Neural cell (in vitro differentiated cells): ENCODE measurements at regions not wholly inside any gene's neighbourhood (a gene's known extent, or its start where the extent isn't known, plus 50 kb on each side); places are given as distances from the start of the nearest gene placed in this dataset.

Source experiments
- H2AFZ ChIP-seq: fragments of 200-600, 300-800 bp; sonication (generic), shearing (Covaris generic); 2 replicates; pipeline ENCODE4 v1.6.0; 2014; ENCODE audit warnings: low read depth, mild to moderate bottlenecking, antibody characterized with exemption, low read length, moderate library complexity
- H3F3A ChIP-seq: fragments of 200-600 bp; shearing (Covaris generic); 2 replicates; pipeline ENCODE4 v1.6.1; 2016; ENCODE audit warnings: mild to moderate bottlenecking, moderate library complexity, mixed read lengths, antibody characterized with exemption, low read length; ENCODE audit not compliant: insufficient read depth, poor library complexity, severe bottlenecking
- H3K27ac ChIP-seq: fragments of 200-600, 300-800 bp; sonication (generic), shearing (Covaris generic); 2 replicates; pipeline ENCODE4 v1.5.1; 2014; ENCODE audit warnings: mild to moderate bottlenecking, low read length, moderate library complexity
- H3K27me3 ChIP-seq: fragments of 300-800, 200-600 bp; sonication (generic), shearing (Covaris generic); 2 replicates; pipeline ENCODE4 v1.6.0; 2014; ENCODE audit warnings: mild to moderate bottlenecking, low read depth, low read length, moderate library complexity; ENCODE audit not compliant: insufficient read depth
- H3K36me3 ChIP-seq: fragments of 300-800, 200-600 bp; sonication (generic), shearing (Covaris generic); 2 replicates; pipeline ENCODE4 v1.5.1; 2014; ENCODE audit warnings: mild to moderate bottlenecking, antibody characterized with exemption, low read length, moderate library complexity; ENCODE audit not compliant: insufficient read depth
- H3K4me2 ChIP-seq: fragments of 300-800, 200-600 bp; sonication (generic), shearing (Covaris generic); 2 replicates; pipeline ENCODE4 v1.6.0; 2014; ENCODE audit warnings: mild to moderate bottlenecking, low read length
- H3K4me3 ChIP-seq: fragments of 300-800, 200-600 bp; sonication (generic), shearing (Covaris generic); 2 replicates; pipeline ENCODE4 v1.5.1; 2014; ENCODE audit warnings: mild to moderate bottlenecking, low read length, moderate library complexity
- H3K79me2 ChIP-seq: fragments of 200-600 bp; shearing (Covaris generic); replicated peaks from 2 replicates; pipeline ENCODE4 v1.6.0; 2014; ENCODE audit warnings: mild to moderate bottlenecking, low read length, moderate library complexity; ENCODE audit not compliant: insufficient read depth
- H3K9ac ChIP-seq: fragments of 300-800, 200-600 bp; sonication (generic), shearing (Covaris generic); 2 replicates; pipeline ENCODE4 v1.6.1; 2016; ENCODE audit warnings: mild to moderate bottlenecking, low read length, mixed read lengths
- H3K9me2 ChIP-seq: fragments of 200-600 bp; shearing (Covaris generic); 2 replicates; pipeline ENCODE4 v1.6.1; 2016; ENCODE audit warnings: mild to moderate bottlenecking, low read length, mixed read lengths; ENCODE audit not compliant: insufficient read depth
- H3K9me3 ChIP-seq: fragments of 200-600, 300-800 bp; sonication (generic), shearing (Covaris generic); 2 replicates; pipeline ENCODE4 v1.6.1; 2016; ENCODE audit warnings: mild to moderate bottlenecking, mixed run types, low read length, moderate library complexity, mixed read lengths
- H4K20me1 ChIP-seq: fragments of 200-600 bp; shearing (Covaris generic); 2 replicates; pipeline ENCODE4 v1.6.1; 2016; ENCODE audit warnings: mild to moderate bottlenecking, mixed run types; ENCODE audit not compliant: insufficient read depth
- CTCF ChIP-seq: fragments of 450-650 bp; IDR thresholded peaks from 2 replicates; pipeline ENCODE4 v1.5.1; 2014; ENCODE audit warnings: antibody characterized with exemption, mild to moderate bottlenecking, moderate library complexity; ENCODE audit not compliant: poor library complexity, severe bottlenecking
- EP300 ChIP-seq: fragments of 450-650 bp; conservative IDR thresholded peaks from 2 replicates; pipeline ENCODE4 v1.6.1; 2014; ENCODE audit warnings: antibody characterized with exemption, mild to moderate bottlenecking, moderate library complexity; ENCODE audit not compliant: poor library complexity, severe bottlenecking
- EZH2 ChIP-seq: fragments of 200-600, 300-800 bp; shearing (Covaris generic), sonication (generic); IDR thresholded peaks from 2 replicates; pipeline ENCODE4 v1.6.1; 2014; ENCODE audit warnings: antibody characterized with exemption, low read length, borderline replicate concordance, mild to moderate bottlenecking; ENCODE audit not compliant: insufficient read depth, poor library complexity, severe bottlenecking
- MXI1 ChIP-seq: fragments of 450-650 bp; conservative IDR thresholded peaks from 2 replicates; pipeline ENCODE4 v1.6.1; 2014; ENCODE audit warnings: antibody characterized with exemption, mild to moderate bottlenecking; ENCODE audit not compliant: poor library complexity, severe bottlenecking
- POLR2AphosphoS5 ChIP-seq: IDR thresholded peaks from 2 replicates; pipeline ENCODE4 v1.6.1; 2012
- RAD21 ChIP-seq: fragments of 450-650 bp; conservative IDR thresholded peaks from 2 replicates; pipeline ENCODE4 v1.6.1; 2014; ENCODE audit warnings: antibody characterized with exemption, mild to moderate bottlenecking, moderate library complexity
- REST ChIP-seq: IDR thresholded peaks from 2 replicates; pipeline ENCODE4 v1.6.1; 2012; ENCODE audit warnings: borderline replicate concordance
- SMC3 ChIP-seq: fragments of 450-650 bp; conservative IDR thresholded peaks from 2 replicates; pipeline ENCODE4 v1.6.1; 2014; ENCODE audit warnings: antibody characterized with exemption, mild to moderate bottlenecking, moderate library complexity; ENCODE audit not compliant: poor library complexity
- TAF1 ChIP-seq: IDR thresholded peaks from 2 replicates; pipeline ENCODE4 v1.6.1; 2012; ENCODE audit warnings: low read depth

- no peaks in the 10 kb centered on the region for H3F3A ChIP-seq
- no peak overlapping the region for H3K27ac ChIP-seq
- no peaks in the 10 kb centered on the region for H3K9me2 ChIP-seq
- H4K20me1 ChIP-seq = no peaks in the 10 kb centered on the region
- H3K9me3 ChIP-seq = no peaks in the 10 kb centered on the region
- no peaks in the 10 kb centered on the region for H3K79me2 ChIP-seq
- H3K4me3 ChIP-seq = no peak overlapping the region
- no peaks in the 10 kb centered on the region for H3K36me3 ChIP-seq
- no peak overlapping the region for H2AFZ ChIP-seq
- H3K4me2 ChIP-seq = no peak overlapping the region
- H3K27me3 ChIP-seq = no peaks in the 10 kb centered on the region
- H3K9ac ChIP-seq = no peak overlapping the region
- no peak for TF ChIP-seq MXI1
- no peak for TF ChIP-seq EP300
- TF ChIP-seq RAD21 = no peak
- TF ChIP-seq POLR2AphosphoS5 = no peak
- TF ChIP-seq SMC3 = no peak
- TF ChIP-seq CTCF = no peak
- TF ChIP-seq EZH2 = no peak
Observed at GRCh38 chr13:99646866-99647595, 145.8 kb downstream of the TM9SF2 start.

GRCh38 chr13:99642841-99643240 is 141.6 kb downstream of the TM9SF2 start:
- Histone ChIP-seq H3K9me3 (no peaks in the 10 kb centered on the region), H4K20me1 (no peaks in the 10 kb centered on the region), H3K4me3 (no peak overlapping the region), H3F3A (no peaks in the 10 kb centered on the region), H3K4me2 (no peak overlapping the region), H3K79me2 (no peaks in the 10 kb centered on the region), H3K27me3 (no peaks in the 10 kb centered on the region), H3K27ac (no peak overlapping the region), H3K36me3 (no peaks in the 10 kb centered on the region), H2AFZ (no peak overlapping the region), H3K9ac (no peak overlapping the region), H3K9me2 (no peaks in the 10 kb centered on the region)
- TF ChIP-seq TAF1 (no peak), CTCF (no peak)

- Histone ChIP-seq H3K4me3 (no peak overlapping the region), H3K79me2 (no peaks in the 10 kb centered on the region), H3K36me3 (no peaks in the 10 kb centered on the region), H3F3A (no peaks in the 10 kb centered on the region), H3K9me3 (no peaks in the 10 kb centered on the region), H2AFZ (no peak overlapping the region), H3K27ac (no peak overlapping the region), H3K4me2 (no peak overlapping the region), H3K9ac (no peak overlapping the region), H3K9me2 (no peaks in the 10 kb centered on the region), H4K20me1 (no peaks in the 10 kb centered on the region), H3K27me3 (no peaks in the 10 kb centered on the region)
- no peak for TF ChIP-seq REST
- no peak for TF ChIP-seq RAD21
Observed at GRCh38 chr13:99642006-99642405, 140.7 kb downstream of the TM9SF2 start.
